ENCODE measurements at regions not wholly inside any gene's neighbourhood (a gene's known extent, or its start where the extent isn't known, plus 50 kb on each side); places are given as distances from the start of the nearest gene placed in this dataset.

GRCh38 chr2:185239491-185239890, 499.1 kb upstream of the FSIP2 start:
- Histone ChIP-seq H3K4me3 (ENCODE audit: low read depth in 2 of 2, low read length in 2 of 2) (no peak overlapping the region), H3K4me1 (ENCODE audit: control insufficient read depth, insufficient read depth, low read length) (no peaks in the 10 kb centered on the region), H3K9me3 (ENCODE audit: control insufficient read depth, insufficient read depth, low read depth, low read length) (peaks cover 4% of the 10 kb centered on the region; the same call in 1 of the 2 replicates), H3K27ac (ENCODE audit: low read length) (no peak overlapping the region), H3K36me3 (ENCODE audit: control insufficient read depth, insufficient read depth, low read length) (no peaks in the 10 kb centered on the region), H3K27me3 (ENCODE audit: control insufficient read depth, insufficient read depth, low read length) (no peaks in the 10 kb centered on the region)
- TF ChIP-seq, protein P1, sequence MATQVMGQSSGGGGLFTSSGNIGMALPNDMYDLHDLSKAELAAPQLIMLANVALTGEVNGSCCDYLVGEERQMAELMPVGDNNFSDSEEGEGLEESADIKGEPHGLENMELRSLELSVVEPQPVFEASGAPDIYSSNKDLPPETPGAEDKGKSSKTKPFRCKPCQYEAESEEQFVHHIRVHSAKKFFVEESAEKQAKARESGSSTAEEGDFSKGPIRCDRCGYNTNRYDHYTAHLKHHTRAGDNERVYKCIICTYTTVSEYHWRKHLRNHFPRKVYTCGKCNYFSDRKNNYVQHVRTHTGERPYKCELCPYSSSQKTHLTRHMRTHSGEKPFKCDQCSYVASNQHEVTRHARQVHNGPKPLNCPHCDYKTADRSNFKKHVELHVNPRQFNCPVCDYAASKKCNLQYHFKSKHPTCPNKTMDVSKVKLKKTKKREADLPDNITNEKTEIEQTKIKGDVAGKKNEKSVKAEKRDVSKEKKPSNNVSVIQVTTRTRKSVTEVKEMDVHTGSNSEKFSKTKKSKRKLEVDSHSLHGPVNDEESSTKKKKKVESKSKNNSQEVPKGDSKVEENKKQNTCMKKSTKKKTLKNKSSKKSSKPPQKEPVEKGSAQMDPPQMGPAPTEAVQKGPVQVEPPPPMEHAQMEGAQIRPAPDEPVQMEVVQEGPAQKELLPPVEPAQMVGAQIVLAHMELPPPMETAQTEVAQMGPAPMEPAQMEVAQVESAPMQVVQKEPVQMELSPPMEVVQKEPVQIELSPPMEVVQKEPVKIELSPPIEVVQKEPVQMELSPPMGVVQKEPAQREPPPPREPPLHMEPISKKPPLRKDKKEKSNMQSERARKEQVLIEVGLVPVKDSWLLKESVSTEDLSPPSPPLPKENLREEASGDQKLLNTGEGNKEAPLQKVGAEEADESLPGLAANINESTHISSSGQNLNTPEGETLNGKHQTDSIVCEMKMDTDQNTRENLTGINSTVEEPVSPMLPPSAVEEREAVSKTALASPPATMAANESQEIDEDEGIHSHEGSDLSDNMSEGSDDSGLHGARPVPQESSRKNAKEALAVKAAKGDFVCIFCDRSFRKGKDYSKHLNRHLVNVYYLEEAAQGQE (IDR thresholded peaks at IDR 0.05; ENCODE audit: insufficient read depth in 1 of 2, low read depth in 2 of 2, low read length in 1 of 2) = no peak
- no peak for TF ChIP-seq POLR2AphosphoS5 (IDR thresholded peaks at IDR 0.05; ENCODE audit: low read depth, low read length)
- TF ChIP-seq, protein P2, sequence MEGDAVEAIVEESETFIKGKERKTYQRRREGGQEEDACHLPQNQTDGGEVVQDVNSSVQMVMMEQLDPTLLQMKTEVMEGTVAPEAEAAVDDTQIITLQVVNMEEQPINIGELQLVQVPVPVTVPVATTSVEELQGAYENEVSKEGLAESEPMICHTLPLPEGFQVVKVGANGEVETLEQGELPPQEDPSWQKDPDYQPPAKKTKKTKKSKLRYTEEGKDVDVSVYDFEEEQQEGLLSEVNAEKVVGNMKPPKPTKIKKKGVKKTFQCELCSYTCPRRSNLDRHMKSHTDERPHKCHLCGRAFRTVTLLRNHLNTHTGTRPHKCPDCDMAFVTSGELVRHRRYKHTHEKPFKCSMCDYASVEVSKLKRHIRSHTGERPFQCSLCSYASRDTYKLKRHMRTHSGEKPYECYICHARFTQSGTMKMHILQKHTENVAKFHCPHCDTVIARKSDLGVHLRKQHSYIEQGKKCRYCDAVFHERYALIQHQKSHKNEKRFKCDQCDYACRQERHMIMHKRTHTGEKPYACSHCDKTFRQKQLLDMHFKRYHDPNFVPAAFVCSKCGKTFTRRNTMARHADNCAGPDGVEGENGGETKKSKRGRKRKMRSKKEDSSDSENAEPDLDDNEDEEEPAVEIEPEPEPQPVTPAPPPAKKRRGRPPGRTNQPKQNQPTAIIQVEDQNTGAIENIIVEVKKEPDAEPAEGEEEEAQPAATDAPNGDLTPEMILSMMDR (IDR thresholded peaks at IDR 0.05) = no peak
- TF ChIP-seq TCF7L2 (IDR thresholded peaks at IDR 0.05; ENCODE audit: low read depth, low read length) = no peak
- TF ChIP-seq SIN3A (IDR thresholded peaks at IDR 0.05; ENCODE audit: borderline replicate concordance, insufficient read depth, low read depth, low read length) = no peak
- ChIA-PET POLR2A (no interaction called here), CTCF (no interaction called here)
- no peak for DNase-seq (ENCODE audit: low read depth, low spot score)
- no TSS peak for BruUV-seq (replicated peaks)
- ATAC-seq = no peak
- intact Hi-C loops (cut with micrococcal nuclease; ENCODE audit: unreplicated experiment) = no loop called here
- in situ Hi-C loops (cut with HindIII; ENCODE audit: low pct_unique_long_range_greater_than_20kb, low sequenced_read_pairs) = no loop called here

- ChIA-PET POLR2A (no interaction called here), CTCF (no interaction called here)
- BruUV-seq (replicated peaks) = no TSS peak
- DNase-seq (ENCODE audit: low read depth, low spot score) (no peak), ATAC-seq (no peak)
- Histone ChIP-seq H3K4me1 (ENCODE audit: control insufficient read depth, insufficient read depth, low read length) (no peaks in the 10 kb centered on the region), H3K27me3 (ENCODE audit: control insufficient read depth, insufficient read depth, low read length) (no peaks in the 10 kb centered on the region), H3K36me3 (ENCODE audit: control insufficient read depth, insufficient read depth, low read length) (no peaks in the 10 kb centered on the region), H3K9me3 (ENCODE audit: control insufficient read depth, insufficient read depth, low read depth, low read length) (peaks cover 2% of the 10 kb centered on the region; the same call in 1 of the 2 replicates), H3K4me3 (ENCODE audit: low read depth in 2 of 2, low read length in 2 of 2) (no peak overlapping the region), H3K27ac (ENCODE audit: low read length) (no peak overlapping the region)
- no peak for TF ChIP-seq POLR2AphosphoS5 (IDR thresholded peaks at IDR 0.05; ENCODE audit: low read depth, low read length)
- intact Hi-C loops (cut with micrococcal nuclease; ENCODE audit: unreplicated experiment) (no loop called here), in situ Hi-C loops (cut with HindIII; ENCODE audit: low pct_unique_long_range_greater_than_20kb, low sequenced_read_pairs) (no loop called here)
Observed at GRCh38 chr2:185240796-185241195, 497.8 kb upstream of the FSIP2 start.

GRCh38 chr2:185241556-185241955, 497.0 kb upstream of the FSIP2 start:
- DNase-seq (ENCODE audit: low read depth, low spot score) = no peak
- no TSS peak for BruUV-seq (replicated peaks)
- H3K27ac ChIP-seq (ENCODE audit: low read length) = no peak overlapping the region
- no peaks in the 10 kb centered on the region for H3K4me1 ChIP-seq (ENCODE audit: control insufficient read depth, insufficient read depth, low read length)
- H3K36me3 ChIP-seq (ENCODE audit: control insufficient read depth, insufficient read depth, low read length) = no peaks in the 10 kb centered on the region
- H3K4me3 ChIP-seq (ENCODE audit: low read depth in 2 of 2, low read length in 2 of 2) = no peak overlapping the region
- in situ Hi-C loops (cut with HindIII; ENCODE audit: low pct_unique_long_range_greater_than_20kb, low sequenced_read_pairs) (no loop called here), intact Hi-C loops (cut with micrococcal nuclease; ENCODE audit: unreplicated experiment) (no loop called here)
- no peak for ATAC-seq
- no peaks in the 10 kb centered on the region for H3K9me3 ChIP-seq (ENCODE audit: control insufficient read depth, insufficient read depth, low read depth, low read length)
- ChIA-PET CTCF (no interaction called here), POLR2A (no interaction called here)
- TF ChIP-seq, protein P1 (IDR thresholded peaks at IDR 0.05; ENCODE audit: insufficient read depth in 1 of 2, low read depth in 2 of 2, low read length in 1 of 2) = no peak
- TF ChIP-seq POLR2AphosphoS5 (IDR thresholded peaks at IDR 0.05; ENCODE audit: low read depth, low read length) (no peak), TCF7L2 (IDR thresholded peaks at IDR 0.05; ENCODE audit: low read depth, low read length) (no peak), SIN3A (IDR thresholded peaks at IDR 0.05; ENCODE audit: borderline replicate concordance, insufficient read depth, low read depth, low read length) (no peak)
- TF ChIP-seq, protein P2 (IDR thresholded peaks at IDR 0.05) = no peak
- H3K27me3 ChIP-seq (ENCODE audit: control insufficient read depth, insufficient read depth, low read length) = no peaks in the 10 kb centered on the region

All from Panc1 (cell line).